ENCODE measurements at regions not wholly inside any gene's neighbourhood (a gene's known extent, or its start where the extent isn't known, plus 50 kb on each side); places are given as distances from the start of the nearest gene placed in this dataset.

DNA sequence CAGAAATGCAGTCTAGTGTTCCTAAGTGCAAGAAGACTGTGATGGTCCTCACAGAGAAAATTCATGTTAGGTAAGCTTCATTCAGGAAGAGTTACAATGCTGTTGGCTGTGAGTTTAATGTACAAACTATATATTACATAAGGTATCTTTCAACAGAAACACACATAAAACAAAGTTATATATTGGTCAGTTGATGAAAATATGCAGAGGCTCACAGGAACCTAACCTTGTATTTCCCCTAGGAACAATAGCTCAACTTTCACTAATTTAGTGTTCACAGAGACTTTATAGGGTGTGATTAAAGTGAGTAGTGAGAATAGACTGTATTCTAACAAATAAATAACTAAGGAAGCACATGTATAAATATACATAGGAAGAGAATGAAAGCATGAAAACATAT is 676.9 kb upstream of the ADGRL4 start:
- DNase-seq (ENCODE audit: low read depth), result no peak

DNA sequence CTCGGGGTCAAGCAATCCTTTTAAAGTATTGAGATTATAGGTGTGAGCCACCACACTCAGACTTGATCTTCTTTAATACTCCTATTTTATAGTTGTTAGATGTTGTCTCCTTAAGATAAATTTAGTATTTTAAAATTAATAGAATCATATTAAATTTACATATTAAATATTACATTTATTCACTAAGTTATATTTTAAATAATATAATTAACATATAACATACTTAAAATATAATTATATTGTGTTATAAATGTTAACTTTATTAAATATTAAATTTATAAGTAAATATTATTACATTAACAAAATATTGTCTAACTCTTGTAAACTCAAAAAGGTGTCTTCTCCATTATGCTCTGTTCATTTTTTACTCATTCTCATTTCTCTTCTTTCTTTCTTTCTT is 675.9 kb upstream of the ADGRL4 start:
- DNase-seq (ENCODE audit: low read depth), result no peak

DNA sequence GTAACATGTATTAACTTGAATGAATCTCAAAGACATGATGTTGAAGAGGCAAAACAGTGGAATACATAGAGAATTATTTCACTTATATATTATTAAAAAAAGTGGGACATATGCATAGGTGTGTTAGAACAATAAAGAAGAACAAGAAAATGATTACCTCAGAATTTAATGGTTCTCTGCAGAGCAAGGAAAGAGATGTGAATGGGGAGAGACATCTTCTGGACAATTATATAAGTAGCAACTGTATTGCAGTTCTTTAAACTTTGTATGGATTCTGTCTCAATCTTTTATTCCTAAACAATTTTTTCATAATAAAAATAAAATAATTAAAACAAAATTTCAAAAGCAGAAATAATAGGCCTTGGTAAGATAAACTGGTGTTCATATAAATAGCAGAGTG is 674.9 kb upstream of the ADGRL4 start:
- no peak for DNase-seq (ENCODE audit: low read depth)

DNA sequence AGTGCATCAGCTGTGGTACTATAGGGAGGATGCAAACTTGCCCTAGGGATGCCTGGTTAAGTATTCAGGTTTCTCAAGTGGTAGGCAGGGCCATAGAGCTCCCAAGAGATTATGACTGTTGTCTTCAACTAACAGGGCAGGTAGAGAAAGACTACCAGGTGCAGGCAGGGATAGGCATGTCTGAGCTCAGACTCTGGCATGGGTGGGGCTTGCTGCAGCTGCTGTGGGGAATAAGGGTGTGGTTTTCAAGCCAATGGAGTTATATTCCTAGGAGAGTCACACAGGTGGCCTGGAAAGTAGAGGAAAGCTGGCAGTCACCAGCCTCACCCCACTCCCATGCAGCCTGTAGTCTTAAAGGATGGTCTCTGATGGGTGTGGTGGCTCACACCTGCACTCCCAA is 673.4 kb upstream of the ADGRL4 start:
- DNase-seq (ENCODE audit: low read depth), result no peak

DNA sequence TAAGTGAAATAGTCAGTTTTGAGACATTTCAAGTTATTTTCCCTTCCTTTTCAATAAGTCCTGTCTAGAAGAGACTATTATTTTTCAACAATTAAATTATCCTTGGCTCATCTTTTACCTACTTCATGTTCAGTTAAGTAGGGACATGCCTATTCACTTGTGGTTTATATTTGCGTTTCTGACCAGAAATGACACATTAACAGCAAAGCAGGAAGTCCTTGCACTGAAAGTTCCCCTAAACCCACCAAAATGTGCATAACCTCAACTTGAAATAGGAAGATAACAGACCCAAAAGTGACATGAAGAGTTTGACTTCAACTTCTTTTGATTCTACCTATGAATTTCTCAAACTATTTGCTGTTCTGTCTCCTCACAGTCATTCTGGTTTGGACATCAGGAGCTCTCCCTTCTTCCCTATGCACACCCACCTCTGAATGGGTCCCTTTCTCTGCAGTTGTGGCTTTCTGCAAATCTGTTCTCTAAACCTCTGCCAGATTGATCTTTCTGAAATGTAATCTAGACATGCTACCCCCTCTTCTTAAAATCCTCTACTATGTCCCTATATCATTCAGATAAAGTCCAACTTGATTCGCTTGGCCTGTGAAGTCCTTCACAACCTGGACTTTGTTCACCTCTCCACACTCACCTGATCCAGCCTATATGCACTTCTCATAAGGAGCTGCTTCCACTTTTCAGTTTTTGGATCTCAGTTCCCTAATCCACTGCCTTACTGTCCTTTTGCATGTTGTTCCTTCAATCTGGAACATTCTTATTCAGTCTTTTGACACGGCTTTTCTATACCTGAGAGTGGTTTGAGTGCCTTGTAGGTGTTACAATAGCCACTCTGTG is 661.5 kb upstream of the ADGRL4 start:
- DNase-seq (ENCODE audit: low read depth), result no peak

DNA sequence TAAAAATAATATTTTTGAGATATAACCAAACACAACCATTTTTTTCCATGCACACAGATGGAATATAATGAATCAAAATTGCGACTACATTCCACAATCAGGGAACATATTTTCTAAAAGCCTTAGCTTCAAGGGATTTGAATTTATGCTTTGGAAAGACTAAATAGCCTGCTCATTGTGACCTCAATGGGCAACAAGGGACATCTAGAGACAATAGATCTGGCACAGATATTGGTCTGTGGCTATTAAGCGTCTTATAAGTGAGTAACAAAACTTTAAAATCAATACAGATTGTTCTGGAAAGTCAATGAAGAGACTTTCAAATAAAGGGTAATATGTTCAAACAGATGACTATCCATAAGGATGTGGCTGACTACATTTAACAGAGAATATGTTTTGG is 660.6 kb upstream of the ADGRL4 start:
- DNase-seq (ENCODE audit: low read depth), result no peak

DNA sequence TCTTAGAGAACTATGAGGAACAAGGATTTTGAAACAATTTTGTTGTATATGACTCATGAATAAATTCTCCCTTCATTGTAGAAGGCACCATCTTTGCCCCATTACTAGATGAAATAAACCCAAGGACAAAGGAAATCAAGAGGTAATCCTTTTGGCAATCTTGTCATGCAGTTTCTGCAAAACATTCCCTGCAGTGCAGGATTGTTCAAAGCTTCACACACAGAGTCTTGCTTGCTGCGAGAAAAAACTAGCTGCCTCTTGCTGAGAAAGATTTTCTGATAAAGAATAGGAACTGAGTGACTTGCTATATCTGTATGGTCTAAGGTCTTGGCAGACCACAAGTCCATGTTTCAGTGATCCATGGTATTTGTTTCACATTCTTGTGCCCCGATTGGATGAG is 657.4 kb upstream of the ADGRL4 start:
- DNase-seq (ENCODE audit: low read depth), result no peak

DNA sequence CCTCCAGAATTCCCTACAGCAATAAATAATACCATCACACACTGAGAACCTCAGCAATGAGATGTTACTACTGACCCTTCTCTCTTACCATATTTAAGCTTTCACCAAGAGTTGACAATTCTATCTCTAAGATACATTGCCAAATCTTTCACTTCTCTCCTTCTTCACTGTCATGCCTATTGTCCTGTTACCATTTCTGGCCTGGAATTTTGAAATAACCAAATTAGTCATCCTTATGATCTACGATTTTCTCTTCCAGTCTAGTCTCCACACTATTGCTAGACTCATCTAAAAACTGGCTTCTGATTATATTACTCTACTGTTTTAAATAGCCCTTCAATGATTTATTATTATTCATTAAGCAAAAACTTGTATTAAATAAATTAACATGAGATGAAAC is 656.1 kb upstream of the ADGRL4 start:
- no peak for DNase-seq (ENCODE audit: low read depth)

DNA sequence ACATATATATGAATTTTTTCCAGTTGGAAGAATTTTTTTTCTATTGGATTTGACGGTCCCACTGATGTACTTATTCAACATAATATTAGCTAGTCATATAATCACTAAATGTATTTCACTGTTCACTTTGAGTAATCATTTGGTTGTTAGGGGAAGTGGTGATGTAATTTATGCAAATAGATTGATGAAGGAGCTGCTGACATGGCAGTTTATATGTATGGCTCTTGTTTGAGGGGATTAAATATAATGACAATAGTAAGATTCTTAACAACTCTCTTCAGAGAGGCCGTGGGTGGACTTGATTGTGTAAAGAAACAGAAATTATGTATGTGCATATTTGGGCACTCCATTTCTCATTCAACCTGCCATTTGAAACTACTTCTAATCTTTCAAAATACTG is 653.6 kb upstream of the ADGRL4 start:
- DNase-seq (ENCODE audit: low read depth), result no peak

DNA sequence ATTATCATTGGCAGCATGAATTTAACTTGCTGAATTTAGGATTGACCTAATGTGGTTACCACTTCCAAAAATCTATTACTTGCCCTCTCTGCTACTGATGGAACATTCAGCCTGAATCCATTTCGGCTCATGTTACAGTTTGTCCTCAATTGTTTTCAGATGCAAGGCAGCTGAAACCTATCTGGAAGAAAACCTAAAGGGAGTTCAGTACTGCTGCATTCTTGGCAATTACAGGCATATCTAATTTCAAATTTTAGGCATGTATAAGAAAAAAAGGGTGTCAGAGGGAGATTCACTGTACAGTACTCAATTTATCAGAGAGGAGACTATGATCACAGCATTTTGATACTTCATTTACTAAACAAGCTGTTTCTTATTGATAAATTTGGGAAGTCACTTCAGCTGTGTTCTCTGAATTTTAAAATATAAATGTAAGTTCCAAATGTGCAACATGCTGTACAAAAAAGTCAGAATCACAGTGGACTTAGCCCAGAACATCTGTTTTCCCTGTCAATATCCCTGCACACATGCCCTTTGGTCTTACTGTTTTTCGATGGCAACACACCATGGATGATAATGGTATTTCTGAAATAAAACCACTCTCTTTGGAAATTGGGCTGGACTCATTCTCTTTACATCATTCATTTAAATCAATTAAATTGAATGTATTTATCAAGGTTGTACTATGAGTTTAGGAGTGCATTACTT is 651.6 kb upstream of the ADGRL4 start:
- DNase-seq (ENCODE audit: low read depth), result no peak

DNA sequence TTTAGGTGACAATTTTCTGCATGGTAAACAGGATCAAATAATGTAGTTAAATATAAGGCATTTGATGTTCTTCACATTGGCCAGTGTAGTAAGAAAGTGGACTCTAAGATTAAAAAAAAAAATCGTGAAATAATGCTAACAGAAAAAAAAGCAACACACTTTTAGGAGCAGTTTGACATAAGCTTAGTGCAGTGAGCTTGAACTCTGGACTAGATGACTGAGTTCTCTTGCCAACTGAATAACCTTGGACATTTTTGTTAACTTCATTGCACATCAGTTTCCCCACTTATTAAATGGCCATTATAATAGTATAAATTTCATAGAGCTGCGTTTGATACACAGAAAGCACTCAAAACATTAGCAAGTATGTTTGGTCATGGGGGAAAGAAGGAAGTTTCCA is 649.3 kb upstream of the ADGRL4 start:
- no peak for DNase-seq (ENCODE audit: low read depth)

DNA sequence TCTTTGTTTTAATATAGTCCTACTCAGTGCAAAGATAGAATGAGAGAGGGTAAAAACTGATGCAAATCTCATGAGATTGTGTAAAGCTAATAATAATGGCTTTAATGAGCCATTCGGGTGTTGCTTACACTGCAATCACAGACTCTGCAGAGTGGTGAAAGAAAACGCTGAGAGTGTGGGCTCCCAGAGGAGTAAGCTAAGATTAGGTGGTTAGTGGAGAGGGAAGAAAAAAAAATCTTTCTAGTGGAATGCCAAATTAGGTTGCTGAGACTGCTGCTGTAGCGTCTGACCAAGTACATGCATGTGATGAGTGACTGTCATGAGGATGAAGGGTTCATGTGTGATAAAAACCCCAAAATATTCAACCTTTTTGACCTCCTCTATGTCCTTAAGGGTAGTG is 645.9 kb upstream of the ADGRL4 start:
- DNase-seq (ENCODE audit: low read depth), result no peak

DNA sequence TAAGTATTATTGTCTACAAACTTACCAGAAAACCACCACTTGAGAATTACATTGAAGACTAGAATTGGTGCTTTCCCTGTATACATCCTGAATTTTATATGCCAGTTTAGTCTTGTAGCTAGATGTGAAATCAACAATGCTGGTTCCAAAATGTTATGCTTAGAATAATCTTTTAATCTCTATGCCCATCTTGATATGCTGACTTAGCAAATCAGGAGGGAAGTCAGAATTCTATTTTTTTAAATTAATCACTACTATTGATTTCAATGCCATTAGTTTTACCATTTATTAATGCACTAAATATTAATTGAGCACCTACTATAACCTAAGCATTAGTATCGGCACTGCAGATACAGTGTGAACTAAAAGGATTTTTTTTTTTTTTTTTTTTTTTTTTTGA is 641.6 kb upstream of the ADGRL4 start:
- DNase-seq (ENCODE audit: low read depth), result no peak

DNA sequence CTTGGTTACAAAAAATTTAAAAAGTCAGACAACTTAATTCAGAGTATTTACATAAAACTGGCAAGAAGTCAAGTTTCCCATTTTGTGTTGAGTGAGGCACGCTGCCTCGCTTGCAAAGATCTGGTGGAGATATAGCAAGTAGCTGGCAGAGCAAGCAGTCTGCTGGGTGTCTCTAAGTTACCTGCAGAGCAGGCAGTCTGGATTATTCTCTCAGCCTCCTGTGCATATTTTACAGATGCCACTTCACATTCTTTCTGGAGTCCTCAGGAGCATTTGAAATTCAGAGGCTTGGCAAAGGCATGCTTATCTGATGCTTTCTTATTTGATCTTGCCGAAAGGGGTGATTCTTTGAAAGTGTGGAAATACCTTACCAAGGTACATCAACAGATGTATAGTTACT is 640.4 kb upstream of the ADGRL4 start:
- no peak for DNase-seq (ENCODE audit: low read depth)

DNA sequence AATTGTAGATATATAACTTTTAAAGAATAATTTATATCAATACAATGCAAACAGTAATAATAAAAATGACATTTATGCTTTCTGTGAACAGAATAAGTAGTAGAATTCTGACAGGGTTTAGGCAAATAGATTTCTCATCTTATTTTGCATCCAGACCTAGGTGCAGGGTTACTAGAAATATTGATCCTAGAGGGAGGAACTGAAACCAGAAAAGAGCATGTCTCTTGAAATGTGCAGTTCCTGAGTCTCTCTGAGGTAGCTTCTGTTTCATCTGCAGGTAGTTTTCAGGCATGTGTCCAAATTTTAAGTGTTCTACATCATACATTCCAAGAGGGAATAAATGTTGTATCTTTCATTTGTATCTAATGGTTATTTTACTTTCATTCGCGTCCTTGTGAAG is 631.9 kb upstream of the ADGRL4 start:
- no peak for DNase-seq (ENCODE audit: low read depth)

DNA sequence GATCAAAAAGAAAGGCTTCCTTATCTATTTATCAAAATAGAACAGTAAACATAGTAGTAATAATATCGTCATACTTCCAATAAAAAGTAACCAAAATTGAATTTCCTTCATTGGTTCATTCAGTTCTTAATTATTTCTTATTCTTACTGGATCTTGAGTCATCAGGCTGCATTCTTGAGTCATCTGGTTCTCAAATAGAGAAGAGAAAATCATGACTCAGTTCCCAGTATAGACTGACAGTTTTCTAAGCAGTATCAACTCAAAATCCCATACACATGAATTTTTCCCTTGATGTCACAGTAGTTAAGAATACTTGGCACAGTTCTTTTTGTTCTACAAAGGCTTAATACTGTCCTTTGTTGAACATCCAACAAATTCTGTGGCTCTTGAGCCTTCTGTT is 626.9 kb upstream of the ADGRL4 start:
- DNase-seq (ENCODE audit: low read depth), result no peak

DNA sequence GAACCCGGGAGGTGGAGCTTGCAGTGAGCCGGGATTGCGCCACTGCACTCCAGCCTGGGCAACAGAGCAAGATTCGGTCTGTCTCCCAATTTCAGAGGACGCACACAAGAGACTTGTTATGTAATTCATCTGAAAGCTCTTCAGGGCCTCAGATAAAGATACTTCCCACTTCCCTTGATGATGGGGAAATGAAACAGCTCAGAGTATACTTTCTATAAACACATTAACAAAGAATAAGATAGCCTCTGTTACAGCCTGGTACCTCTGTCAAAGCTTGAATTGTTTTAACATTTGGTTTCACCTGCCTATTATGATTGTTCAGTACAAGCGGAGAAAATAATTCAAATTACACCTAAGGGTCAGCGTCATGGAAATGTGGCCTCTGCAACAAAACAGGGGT is 622.9 kb upstream of the ADGRL4 start:
- DNase-seq (ENCODE audit: low read depth), result no peak

DNA sequence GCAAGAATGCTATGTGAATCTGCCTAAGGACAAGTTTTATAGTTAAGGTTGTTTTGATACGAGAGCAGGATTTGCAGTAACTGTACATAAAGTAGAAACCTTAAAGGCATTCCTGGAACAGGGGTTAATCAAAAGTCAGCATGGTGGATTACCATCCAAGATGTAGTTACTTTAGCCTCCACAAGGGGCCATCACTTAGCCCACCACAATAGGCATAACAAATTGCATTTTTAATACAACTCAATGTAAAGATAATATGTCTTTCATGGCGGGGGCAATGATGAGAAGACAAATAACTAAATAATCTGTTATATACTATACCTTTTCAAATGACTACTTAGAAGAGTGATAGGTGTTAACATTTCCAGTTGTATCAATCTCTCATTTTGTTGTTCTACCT is 611.2 kb upstream of the ADGRL4 start:
- no peak for DNase-seq (ENCODE audit: low read depth)

DNA sequence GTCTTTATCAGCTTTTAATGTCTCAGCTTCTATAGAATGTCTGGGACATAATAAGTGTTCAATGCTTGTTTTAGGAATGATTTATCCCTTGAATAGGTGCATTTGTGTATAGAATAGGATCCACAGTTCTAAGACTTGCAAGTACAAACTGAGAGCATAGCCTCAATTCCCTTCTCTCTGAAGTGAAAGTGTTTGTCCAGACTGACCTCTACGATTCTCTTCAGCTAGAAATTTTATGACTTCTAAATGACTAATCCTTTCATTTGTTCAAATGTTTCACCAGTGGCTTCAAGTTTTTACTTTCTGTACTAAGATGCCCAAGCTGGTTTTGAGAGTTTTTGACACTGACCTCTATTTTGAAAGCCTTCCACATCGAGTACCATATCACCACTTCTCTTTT is 608.2 kb upstream of the ADGRL4 start:
- no peak for DNase-seq (ENCODE audit: low read depth)

DNA sequence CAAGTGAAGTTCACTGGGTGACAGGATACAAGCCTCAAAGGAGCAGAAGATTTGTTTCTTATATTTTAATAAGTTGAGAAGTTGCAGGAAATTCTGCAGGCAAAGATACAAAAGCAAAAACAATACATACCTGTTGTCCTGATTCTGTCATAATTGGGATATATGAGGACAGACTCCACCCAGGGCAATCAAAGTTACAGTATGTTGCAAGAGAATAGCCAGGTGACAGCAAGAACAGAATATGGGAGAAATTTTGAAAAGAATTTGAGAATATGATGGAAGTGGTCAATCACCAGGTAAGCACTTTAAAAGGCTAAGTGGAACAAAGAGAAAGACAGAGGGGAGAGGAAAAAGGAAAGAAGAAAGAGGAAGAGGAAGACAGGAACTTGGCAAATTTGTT is 607.6 kb upstream of the ADGRL4 start:
- no peak for DNase-seq (ENCODE audit: low read depth)

DNA sequence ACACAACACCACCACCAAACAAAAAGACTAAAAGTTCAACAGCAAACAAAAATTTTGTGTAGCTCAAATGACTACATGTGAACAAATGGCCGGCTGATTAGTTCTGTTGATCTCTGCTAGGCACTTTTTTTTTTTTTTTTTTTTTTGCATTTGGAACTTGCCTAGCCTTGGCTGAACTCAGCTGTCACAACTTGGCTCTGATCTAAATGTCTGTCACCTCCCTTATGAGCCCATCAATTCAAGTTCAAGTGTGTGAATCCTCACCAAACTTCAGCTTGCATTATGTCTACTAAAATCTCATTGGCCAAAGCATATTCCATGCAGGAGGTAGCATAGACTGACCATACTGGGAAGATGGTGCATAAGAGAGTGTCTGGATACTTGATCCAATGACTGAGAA is 606.5 kb upstream of the ADGRL4 start:
- no peak for DNase-seq (ENCODE audit: low read depth)

DNA sequence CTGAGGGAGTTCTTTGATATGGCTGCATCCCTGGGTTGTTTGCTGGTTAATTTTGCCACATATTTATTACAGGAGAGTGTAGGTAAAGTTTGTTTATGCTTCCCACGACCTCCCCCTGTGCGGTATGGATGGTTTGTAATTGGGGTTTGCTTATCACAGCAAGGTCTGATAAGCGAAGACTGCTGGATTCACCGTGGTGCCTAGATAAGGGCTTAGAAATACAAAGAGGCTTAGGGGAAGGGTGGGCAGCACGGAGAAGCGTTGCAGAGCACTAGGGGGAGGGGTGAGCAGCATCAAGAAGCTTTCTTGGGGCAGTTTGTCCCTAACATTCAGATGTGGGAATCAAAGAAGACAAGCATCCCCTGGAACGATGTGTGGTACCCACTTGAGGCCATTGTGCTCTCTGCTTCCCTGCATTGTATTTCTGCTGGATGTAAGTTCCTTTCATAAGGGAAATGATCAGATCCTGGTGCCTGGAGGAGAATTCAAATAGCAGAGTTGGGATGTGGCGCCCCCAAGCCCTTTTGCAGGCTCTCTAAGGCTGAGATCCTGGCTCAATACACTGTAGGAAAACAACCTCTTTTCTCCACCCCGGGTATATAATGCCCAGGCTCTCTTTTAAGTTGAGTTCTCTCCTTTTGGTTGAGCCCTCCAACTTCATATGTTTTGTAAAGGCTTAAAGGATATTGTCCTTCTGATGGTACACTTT is 598.1 kb upstream of the ADGRL4 start:
- DNase-seq (ENCODE audit: low read depth), result no peak

DNA sequence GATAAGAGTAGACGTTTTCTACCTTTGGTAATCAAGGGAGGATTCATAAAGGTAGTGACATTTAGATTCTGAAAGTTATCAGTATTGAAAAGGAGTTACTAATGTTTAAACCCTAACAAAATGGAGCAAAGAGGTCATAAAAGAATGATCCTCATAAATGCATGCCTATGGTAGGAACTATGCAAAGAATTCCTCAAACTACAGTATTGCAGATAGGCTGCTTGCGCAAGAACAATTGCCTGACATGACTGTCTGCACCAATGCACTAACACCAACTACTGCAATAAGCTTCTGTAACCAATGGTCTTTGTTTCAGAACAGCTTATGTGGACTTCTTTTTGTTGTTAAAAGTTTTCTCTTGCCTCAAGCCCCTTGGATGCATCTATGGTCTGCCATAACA is 597.3 kb upstream of the ADGRL4 start:
- DNase-seq (ENCODE audit: low read depth), result no peak

All from activated T-cell treated with anti-CD3 and anti-CD28 coated beads for 48 hours (primary cell).